ENCODE measurements at regions not wholly inside any gene's neighbourhood (a gene's known extent, or its start where the extent isn't known, plus 50 kb on each side); places are given as distances from the start of the nearest gene placed in this dataset.

GRCh38 chr2:18268400-18268799, 292.1 kb downstream of the RDH14 start:
- TF ChIP-seq GATA3 (IDR thresholded peaks at IDR 0.05; ENCODE audit: low read depth, low read length) (no peak), GATA2 (IDR thresholded peaks at IDR 0.05; ENCODE audit: low read depth, low read length) (no peak)

Measured in SH-SY5Y (cell line).